ENCODE measurements at regions not wholly inside any gene's neighbourhood (a gene's known extent, or its start where the extent isn't known, plus 50 kb on each side); places are given as distances from the start of the nearest gene placed in this dataset.

DNA sequence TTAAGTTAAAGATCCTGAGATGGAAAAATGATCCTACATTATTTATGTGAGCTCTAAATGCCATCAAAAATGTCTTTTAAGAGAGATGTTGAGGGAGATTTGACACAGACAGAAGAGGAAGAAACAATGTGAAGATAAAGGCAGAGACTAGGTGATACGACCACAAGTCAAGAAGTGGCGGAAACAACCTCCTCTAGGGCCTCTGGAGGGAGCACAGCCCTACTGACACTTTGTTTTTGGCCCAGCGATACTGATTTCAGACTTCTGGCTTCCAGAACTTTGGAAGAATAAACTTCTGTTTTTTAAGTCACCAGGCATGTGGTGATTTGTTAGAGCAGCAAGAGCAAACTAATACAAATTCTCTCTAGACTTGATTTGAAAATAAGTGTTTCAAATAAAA lies 1216.1 kb downstream of the FSTL5 start:
- TF ChIP-seq POLR2AphosphoS5 (IDR thresholded peaks at IDR 0.05; ENCODE audit: borderline replicate concordance, low read depth, low read length) (no peak), EZH2 (IDR thresholded peaks at IDR 0.05) (no peak)
